Gastroesophageal sphincter (tissue), 3 donors: ENCODE measurements at regions not wholly inside any gene's neighbourhood (a gene's known extent, or its start where the extent isn't known, plus 50 kb on each side); places are given as distances from the start of the nearest gene placed in this dataset.

Experiments used
- POLR2A ChIP-seq, 2 donors: fragments of 450-650 bp; IDR thresholded peaks; one replicate each; pipeline ENCODE4 v1.6.1; 2017; ENCODE audit warnings: antibody characterized with exemption in 2 of 2, mild to moderate bottlenecking in 2 of 2, moderate library complexity in 1 of 2
- TF ChIP-seq, protein P1 (sequence below), 4 experiments: fragments of 200-600 bp in 2 of 4; fragments of 450-650 bp in 2 of 4; sonication (generic) in 1 of 4; IDR thresholded peaks; one replicate each; pipeline ENCODE4 v1.5.1; 2017 to 2019; ENCODE audit warnings: antibody characterized with exemption in 4 of 4, mild to moderate bottlenecking in 2 of 4, moderate library complexity in 2 of 4

DNA sequence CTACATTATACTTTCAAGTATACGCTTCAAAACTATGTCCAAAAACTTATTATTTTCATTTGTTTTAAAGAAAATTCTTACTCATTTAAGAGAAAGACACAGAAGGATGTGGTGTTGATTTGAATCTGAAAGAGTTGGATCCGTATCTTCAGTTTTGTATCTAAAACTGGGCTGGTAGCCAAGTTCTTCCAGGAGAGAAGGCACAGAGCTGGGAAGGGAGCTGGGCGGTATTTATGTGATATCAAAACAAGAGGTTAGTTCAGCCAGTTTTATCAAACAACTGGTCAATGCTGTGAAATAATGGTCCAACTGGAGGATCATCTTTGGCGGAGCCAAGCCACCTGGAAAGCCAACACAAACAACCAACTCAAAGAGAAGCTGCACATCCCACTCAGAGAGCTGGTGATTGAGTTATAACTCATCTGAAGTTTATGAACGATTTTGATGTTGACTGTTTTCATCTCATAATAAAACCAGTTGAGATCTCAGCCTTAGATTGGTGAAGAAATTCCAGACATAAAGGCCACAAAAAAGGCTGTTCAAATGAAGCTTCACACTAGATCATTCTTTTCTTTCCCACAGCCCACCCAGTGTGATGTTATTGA is 489.6 kb upstream of the RASGRP1 start:
- TF ChIP-seq, protein P1, sequence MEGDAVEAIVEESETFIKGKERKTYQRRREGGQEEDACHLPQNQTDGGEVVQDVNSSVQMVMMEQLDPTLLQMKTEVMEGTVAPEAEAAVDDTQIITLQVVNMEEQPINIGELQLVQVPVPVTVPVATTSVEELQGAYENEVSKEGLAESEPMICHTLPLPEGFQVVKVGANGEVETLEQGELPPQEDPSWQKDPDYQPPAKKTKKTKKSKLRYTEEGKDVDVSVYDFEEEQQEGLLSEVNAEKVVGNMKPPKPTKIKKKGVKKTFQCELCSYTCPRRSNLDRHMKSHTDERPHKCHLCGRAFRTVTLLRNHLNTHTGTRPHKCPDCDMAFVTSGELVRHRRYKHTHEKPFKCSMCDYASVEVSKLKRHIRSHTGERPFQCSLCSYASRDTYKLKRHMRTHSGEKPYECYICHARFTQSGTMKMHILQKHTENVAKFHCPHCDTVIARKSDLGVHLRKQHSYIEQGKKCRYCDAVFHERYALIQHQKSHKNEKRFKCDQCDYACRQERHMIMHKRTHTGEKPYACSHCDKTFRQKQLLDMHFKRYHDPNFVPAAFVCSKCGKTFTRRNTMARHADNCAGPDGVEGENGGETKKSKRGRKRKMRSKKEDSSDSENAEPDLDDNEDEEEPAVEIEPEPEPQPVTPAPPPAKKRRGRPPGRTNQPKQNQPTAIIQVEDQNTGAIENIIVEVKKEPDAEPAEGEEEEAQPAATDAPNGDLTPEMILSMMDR (IDR thresholded peaks at IDR 0.05) = no peak
- TF ChIP-seq POLR2A (IDR thresholded peaks at IDR 0.05) = no peak
